ENCODE measurements at regions not wholly inside any gene's neighbourhood (a gene's known extent, or its start where the extent isn't known, plus 50 kb on each side); places are given as distances from the start of the nearest gene placed in this dataset.
"Not testable (repeated sequence)": the region's sequence is repeated elsewhere in the genome, so short reads cannot be mapped to it uniquely, and the experiment has no call there.

DNA sequence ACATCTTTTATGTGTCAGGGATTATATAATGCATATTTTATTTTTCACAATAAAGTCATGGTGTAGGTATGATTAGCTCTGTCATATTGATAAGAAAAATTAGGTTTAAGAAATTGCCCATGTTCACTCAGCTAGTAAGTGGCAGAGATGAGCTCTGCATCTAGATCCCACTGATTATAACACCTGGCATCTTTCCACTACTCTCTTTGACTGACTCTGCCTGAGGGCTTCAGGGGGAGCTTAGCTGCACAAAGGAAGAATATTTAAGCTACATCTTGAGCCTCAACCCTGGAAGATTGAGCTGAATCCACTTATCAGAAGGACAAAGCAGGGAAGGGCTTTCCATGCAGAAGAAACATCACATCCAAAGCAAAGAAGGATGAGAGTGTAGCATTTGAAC, 190.4 kb downstream of the MIS18A start:
- DNase-seq, result no peak

DNA sequence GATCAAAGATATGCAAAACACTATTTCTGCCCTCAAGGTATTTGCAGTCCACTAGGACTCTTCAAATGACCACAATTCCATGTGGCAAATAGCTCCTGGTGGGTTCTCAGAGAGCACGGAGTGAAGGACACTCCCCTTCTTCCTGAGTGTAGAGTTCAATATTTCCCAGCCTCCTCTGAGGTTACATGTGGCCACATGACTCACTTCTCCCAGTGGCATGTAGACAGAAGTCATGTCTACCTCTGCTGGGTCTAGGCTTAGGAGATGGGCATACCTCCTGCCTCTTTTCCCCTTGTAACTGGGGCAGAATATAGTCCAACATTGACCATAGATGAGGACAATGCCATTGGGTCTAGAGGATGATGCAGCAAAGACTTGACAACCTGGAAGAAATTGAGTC, 191.4 kb downstream of the MIS18A start:
- no peak for DNase-seq

DNA sequence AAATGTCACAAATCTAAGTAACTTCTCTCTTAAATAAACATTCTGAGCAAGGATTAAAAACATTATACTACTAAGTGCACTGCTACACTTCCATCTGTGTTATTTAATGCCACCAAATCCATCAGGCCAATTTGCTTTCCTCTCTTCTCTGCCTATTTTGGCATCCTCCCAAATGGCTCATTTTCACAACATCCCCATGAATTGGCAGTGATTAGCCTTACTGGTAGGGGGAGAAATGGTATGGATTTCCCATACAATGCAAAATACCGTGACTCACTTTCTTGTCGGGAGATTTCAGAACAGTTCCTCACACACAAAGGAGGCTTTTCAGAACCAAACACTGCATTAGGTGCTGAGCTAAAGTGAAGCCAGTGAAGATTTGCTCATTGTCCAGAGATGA, 195.7 kb downstream of the MIS18A start:
- DNase-seq, result no peak

DNA sequence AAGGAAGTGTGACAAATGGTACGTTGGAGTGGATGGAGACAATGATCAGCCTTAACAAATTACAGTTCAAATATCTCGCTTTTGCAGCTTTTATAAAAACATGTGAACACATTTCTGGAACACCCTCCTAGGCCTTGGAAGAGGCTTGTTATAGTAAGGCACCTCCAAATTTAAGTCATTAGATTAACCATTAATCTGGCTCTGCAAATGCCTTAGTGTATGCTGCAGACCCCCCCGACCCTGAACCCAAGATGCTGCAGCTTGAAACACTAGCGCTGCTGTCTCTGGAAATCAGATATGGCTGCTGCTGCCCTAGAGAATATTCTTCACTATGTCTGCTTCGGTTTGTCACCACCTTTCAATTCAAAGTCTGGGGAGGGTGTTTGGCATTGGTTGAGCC, 196.4 kb downstream of the MIS18A start:
- no peak for DNase-seq

DNA sequence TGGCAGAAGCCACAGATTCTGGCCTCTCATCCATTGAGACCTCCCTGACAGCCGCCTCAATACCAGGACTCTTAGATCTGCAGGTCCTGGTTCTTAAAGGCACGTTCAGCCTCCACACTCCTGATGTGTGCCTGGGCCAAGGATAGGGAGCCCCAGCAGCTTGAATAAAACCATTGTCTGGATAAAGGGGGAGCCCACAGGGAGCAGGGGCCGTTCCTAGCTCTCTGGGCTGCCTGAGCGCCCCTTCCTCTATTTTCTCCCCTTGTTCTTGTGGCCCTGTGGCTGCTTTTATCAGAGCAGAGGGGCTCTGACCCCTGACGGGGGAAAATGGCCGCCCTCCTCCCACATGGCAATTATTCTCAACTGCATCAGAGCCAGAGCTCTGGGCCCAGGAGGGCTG, 200.8 kb downstream of the HUNK start:
- DNase-seq, result no peak

DNA sequence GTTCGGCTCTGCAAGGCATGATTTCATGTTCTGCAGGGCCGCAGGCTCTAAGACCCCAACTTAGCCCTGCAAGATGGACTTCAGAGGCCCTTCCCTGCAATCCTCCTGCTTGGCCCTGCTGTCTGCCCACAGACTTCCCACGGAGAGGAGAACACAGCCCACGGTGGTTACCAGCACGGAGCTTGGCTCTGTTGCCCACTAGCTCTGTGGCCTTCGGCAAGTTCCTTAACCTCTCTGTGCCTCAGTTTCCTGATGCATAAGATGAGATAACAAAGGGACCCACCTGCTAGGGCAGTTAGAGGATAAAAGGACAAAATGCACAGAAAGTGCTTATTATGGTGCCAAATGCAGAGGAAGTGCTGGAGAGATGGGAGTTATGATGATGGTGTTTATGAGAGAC, 200.4 kb downstream of the HUNK start:
- no peak for DNase-seq

DNA sequence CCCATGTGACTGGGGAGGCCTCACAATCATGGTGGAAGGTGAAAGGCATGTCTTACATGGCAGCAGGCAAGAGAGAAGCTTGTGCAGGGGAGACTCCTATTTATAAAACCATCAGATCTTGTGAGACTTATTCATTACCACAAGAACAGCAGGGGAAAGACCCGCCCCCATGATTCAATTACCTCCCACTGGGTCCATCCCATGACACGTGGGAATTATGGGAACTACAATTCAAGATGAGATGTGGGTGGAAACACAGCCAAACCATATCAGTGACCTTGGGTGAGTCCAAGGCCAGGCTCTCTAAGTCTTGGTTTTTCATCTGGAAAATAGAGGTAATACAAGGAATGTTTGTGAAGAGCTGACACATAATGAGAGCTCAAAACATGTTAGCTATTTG, 198.8 kb downstream of the HUNK start:
- not testable (repeated sequence) for DNase-seq

DNA sequence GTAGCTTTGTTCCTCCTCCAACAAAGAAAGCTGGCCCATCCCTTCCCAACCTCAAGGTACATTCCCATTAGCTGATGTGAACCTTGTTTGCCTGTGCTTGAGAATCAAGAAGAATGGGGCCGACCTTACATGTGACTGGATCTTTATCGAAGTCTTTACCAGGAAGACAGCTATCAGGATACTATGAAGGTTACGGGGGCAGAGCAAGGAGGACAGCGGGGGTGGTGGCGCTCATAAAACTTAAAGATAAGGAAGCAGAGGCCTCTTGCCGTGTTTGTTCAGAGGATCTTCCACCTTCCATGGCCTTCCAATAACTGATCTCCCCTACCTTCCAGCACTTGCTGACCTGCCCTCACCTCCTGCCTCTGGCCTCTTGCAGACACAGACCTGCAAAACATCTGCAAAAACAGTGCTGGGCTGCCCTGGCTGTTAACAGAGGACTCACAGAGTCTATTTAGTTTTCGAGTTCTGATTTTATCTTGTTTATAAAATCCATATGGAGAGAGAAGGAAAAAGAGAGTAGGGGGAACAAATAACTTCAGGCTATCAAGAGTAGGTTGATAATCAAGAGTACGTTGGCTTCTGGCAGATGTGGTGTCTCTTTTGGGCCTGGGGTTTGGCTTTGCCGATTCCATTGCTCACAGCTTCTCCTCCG, 198.0 kb downstream of the HUNK start:
- no peak for DNase-seq

DNA sequence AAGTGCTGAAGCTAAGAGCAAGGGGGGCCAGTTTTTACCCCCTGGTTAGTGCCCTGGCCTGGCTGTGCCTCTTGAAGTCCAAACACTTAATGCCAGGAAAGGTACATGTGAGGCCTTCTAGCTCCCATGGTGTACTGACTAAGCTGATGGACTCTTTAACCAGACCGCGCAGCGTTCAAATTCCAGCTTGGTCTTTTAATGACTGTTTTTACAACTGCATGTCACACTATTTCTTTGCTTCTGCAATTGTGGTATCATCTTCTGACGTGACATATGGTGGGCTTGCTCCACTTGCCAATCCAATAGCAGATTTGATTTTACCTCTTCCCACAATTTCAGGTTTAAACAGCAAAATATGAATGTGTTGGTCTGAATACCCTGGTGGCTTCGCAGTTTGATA, 197.3 kb downstream of the HUNK start:
- DNase-seq, result no peak

DNA sequence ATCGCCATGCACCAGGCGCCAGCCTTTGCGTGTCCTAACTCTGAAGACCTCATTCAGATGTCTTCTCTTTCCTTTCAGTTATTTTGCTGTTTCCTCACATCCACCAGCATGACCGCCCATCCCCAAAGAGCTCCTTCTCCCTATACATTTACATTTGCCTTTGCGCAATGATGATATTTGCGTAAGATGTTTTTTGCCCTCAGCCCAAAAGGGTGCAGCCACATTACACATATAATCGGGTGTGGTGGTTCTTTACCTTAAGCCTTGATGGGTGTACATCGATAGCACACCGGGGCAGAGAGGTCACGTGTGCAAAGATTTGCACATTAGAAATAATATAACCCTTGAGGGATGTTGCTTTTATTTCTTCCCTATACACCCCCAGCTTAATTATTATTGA, 192.8 kb downstream of the HUNK start:
- no peak for DNase-seq

DNA sequence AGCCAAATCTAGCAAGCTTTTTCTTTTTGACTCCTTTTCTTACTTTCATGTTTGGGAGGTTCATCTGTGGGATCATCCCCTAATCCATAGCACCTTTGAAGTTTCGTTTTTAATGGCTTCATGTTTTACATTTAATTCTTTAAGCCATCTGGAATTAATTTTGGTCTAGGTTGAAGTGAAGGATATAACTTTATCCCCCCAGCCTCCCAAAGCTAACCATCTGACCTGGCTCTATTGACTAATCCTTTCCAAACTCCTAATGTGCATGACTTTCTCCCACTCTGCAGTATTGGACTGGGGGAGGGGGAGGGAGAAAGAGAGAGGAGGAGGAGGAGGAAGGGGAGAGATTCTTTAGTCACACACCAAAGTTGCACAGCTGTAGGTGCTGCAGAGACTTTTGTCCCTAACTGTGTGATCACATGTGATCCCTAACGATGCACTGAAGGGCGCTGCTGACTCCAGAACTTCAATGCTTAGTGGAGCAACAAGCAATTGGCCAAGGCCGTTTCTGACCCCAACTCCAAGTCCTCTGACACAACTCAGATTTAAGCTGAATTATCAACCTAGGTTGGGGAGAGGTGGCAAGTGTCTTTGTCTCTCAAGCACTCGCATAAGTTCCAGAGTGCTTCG, 191.6 kb downstream of the HUNK start:
- no peak for DNase-seq

DNA sequence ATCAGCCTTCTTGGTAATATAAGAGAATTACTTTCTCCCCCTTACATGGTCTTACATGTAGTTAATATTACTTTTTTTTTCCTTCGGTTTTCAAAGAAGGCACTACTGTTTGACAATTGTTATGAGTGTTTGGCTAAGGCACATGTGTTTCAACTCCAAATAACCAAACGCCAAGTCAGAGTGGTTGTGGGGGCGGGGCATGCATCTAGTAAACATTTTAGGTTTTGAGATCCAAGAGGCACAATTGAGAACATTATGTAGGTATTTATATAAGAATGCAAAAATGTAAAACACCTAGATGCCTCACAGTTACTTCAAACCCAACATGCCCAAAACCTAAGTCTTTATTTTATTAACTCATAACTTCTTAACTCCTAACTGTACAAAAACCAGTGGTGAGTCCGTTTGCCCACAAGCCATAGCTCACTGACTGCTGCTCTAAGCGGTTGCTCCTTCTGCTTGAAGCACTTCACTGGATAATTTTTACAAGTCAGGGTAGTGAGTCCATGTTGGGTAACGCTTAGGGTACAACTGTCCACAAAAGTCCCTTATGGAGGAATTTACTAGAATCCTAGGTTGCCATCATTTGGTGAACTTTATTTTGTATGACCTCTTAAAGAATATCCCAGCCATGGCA, 189.9 kb downstream of the HUNK start:
- no peak for DNase-seq

DNA sequence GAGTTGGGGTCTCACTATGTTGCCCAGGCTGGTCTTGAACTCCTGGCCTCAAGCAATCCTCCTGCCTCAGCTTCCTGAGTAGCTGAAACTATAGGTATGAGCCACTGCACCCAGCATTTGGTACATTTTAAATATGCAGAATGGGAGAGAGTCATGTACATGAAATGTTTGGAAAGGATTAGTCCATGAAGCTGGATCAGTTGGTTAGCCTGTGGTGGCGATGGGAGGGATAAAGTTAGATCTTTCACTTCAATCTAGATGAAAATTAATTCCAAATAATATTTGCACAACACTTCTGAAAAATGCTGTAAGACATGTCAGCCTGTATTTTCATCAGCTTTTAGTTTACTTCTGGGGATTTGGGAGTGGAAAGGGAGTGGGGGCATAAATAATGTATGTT, 188.9 kb downstream of the HUNK start:
- DNase-seq, result no peak

DNA sequence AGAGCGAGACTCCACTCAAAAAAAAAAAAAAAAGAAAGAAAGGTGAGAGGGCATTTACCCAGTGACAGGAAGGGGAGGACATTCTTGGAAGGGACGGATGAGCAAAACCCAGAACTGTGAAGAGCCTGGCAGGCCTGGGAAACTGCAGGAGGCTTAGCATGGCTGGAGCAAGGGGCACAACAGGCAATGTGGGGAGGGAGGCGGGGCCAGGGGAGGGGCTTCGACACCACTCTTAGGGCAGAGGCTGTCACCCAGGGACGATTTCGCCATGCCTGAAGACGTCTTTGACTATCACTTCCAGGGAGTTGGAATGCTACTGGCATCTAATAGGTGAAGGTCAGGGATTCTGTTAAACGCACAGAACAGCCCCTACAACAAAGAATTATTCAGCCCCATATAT, 184.0 kb downstream of the HUNK start:
- no peak for DNase-seq

DNA sequence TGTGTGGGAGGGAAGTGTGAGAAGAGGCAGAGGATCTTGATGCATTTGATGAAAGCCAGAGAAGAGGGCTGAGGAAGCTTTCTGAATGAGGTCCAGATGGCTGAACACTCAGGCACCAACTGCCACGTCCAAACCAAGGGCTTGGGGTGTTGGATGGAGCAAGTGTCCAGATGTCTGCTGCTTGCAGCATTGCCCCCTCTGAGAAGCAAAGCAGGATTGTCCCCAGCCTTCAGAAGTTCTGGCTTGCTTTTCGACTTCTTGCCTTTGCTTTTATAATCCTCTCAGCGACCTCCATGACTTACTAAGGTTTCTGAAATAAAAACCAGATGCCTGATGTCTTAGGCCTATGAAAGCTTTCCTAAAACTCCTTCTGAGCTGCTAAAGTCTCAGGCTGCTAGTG, 182.5 kb downstream of the HUNK start:
- DNase-seq, result no peak

Measured in activated CD4-positive, alpha-beta T cell treated with anti-CD3 and anti-CD28 coated beads, Interleukin-10, Interleukin-2, amounts not matched to agents 100 ng/mL and 50 ng/mL, durations not matched to agents 16 hours and 8 hours (primary cell).